ENCODE measurements at regions not wholly inside any gene's neighbourhood (a gene's known extent, or its start where the extent isn't known, plus 50 kb on each side); places are given as distances from the start of the nearest gene placed in this dataset.

GRCh38 chr6:14619419-14619781 lies 501.8 kb downstream of the CD83 start:
- TF ChIP-seq, protein P1, sequence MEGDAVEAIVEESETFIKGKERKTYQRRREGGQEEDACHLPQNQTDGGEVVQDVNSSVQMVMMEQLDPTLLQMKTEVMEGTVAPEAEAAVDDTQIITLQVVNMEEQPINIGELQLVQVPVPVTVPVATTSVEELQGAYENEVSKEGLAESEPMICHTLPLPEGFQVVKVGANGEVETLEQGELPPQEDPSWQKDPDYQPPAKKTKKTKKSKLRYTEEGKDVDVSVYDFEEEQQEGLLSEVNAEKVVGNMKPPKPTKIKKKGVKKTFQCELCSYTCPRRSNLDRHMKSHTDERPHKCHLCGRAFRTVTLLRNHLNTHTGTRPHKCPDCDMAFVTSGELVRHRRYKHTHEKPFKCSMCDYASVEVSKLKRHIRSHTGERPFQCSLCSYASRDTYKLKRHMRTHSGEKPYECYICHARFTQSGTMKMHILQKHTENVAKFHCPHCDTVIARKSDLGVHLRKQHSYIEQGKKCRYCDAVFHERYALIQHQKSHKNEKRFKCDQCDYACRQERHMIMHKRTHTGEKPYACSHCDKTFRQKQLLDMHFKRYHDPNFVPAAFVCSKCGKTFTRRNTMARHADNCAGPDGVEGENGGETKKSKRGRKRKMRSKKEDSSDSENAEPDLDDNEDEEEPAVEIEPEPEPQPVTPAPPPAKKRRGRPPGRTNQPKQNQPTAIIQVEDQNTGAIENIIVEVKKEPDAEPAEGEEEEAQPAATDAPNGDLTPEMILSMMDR (IDR thresholded peaks at IDR 0.05) = no peak
- no peak for TF ChIP-seq POLR2A (IDR thresholded peaks at IDR 0.05)

Measured in body of pancreas (tissue), 4 donors.